ENCODE measurements at regions not wholly inside any gene's neighbourhood (a gene's known extent, or its start where the extent isn't known, plus 50 kb on each side); places are given as distances from the start of the nearest gene placed in this dataset.
"Not testable (repeated sequence)": the region's sequence is repeated elsewhere in the genome, so short reads cannot be mapped to it uniquely, and the experiment has no call there.

DNA sequence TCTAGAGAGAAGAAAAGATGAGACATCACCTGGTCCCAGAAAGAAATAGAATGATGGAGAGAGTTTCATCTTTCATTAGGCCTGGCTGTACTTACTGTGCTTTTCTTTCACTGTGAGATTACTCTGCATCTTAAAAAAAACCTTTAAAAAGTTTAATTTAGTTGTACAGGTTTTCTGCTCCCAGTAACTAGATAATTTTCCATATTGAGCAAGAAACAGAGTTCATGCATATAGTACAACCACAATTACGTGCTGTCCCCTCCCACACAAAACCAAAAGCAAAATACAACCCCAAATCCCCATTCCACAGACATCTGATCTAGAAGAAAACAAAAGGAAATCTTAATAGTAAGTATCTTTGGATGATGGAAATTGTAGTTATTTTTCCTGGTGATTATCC is 371.2 kb downstream of the SH2D1A start:
- DNase-seq (ENCODE audit: low read depth) = no peak

GRCh38 chrX:124719060-124719459 is 372.7 kb downstream of the SH2D1A start:
- no peak for DNase-seq (ENCODE audit: low read depth)

DNA sequence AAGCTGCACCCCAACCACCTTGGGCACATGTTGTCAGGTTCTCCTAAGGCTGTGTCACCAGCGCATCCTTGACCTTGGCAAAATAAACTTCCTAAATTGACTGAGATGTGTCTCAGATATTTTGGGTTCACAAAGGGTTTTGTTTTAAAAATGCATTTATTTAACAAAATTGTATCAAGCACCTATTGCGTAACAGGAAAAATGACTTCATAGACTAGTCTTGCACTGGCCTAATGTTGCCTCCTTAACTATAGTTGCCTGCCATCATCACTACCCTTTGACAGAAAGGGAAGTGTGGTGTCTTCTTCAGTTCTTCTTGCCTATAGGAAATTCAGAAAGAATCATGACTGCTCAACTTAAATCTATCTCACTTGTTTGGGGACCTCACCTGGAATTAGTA is 374.2 kb downstream of the SH2D1A start:
- no peak for DNase-seq (ENCODE audit: low read depth)

GRCh38 chrX:124725502-124725901 is 379.1 kb downstream of the SH2D1A start:
- DNase-seq (ENCODE audit: low read depth) = no peak

DNA sequence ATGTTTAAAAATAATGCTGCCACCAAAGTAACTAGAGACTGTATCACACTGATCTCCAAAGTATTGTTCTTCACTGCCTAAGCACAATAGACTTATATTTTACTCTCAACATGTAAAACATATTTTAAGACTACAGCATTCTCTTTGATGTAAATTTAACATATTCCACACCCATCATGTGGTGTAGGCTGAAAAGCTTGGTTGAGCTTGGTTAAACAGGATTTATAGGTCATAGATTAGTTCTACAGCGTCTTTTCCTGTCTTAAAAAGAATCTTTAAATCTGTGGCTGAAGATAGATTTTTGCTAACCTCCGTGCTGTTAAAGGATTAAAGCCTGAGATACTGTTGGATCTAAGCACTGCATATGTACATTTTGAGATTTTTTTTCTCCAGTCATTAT is 379.9 kb downstream of the SH2D1A start:
- DNase-seq (ENCODE audit: low read depth) = no peak

DNA sequence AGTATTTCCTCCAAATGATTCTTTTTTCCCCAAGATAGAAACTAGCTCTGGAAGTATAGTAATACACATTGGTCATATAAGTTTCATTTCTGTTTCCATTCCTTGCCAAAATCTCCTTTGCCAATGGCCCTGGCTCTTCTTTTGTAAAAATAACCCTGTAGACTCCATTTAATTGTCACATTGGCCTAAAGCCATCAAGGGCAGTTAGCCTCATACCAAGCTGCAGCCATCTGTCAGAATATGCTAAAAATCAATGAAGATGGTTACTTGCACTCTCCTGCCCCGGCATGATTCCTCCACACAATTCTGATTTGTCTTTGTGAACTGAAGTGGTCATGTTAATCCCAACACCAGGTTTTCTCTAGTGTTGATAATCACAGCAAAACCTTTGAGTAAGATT is 380.5 kb downstream of the SH2D1A start:
- no peak for DNase-seq (ENCODE audit: low read depth)

DNA sequence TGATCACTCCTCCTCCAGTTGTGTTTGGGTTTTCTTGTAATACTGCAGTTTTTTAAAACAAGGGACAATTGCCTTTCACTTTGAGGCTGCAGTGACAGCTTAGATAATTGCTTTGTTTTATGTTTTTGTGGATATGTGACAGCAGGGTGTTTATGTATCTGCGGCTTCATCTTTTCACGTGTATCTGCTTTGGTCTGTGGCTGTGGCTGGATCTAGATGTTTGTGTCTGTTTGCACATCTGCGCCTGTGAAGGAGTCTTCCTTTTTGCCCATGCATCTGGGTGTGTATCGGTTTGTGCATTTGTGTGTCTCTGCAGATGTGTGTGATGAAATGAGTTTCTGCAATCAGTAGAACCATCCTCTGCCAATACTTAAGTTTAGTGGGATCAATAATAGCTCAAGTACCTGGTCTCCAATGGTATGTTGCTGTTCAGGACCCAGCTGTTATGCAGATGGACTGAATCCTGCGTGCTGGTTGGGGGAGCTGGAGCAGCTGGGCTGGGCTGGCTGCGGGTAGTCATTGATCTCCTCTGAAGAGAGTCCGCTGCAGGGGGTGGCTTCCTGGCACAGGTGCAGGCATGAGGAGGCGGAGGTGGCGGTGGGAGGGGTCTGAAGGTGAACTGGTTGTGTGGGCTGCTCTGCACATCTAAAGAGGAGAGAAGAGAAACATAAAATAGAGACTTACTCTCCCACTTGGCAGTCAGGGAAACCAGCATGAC is 390.3 kb downstream of the SH2D1A start:
- peak; percentile 5 for DNase-seq (ENCODE audit: low read depth)

- DNase-seq (ENCODE audit: low read depth) = no peak
Observed at GRCh38 chrX:124737771-124738170, 391.4 kb downstream of the SH2D1A start.

- no peak for DNase-seq (ENCODE audit: low read depth)
Observed at GRCh38 chrX:124747295-124747694, 400.9 kb downstream of the SH2D1A start.

DNA sequence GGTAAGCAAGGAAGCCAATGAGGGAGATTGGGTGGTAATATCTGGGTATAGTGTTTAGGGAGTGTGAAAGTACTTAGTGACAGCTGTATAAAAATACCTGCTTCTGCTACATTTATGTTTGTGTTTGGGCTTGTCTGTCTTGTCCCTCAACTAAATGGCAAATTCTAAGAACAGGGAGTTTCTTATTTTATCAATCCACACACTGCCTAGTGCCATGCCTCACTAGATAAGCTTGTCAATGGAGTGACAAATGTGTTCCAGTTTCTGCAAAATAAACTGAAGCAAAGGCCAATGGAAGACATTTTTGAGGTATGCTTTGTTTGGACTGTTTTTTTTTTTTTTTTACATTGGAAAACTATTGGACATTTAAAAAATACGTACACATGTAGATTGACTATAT is 418.0 kb downstream of the SH2D1A start:
- no peak for DNase-seq (ENCODE audit: low read depth)

GRCh38 chrX:124769166-124769565 is 422.8 kb downstream of the SH2D1A start:
- no peak for DNase-seq (ENCODE audit: low read depth)

DNA sequence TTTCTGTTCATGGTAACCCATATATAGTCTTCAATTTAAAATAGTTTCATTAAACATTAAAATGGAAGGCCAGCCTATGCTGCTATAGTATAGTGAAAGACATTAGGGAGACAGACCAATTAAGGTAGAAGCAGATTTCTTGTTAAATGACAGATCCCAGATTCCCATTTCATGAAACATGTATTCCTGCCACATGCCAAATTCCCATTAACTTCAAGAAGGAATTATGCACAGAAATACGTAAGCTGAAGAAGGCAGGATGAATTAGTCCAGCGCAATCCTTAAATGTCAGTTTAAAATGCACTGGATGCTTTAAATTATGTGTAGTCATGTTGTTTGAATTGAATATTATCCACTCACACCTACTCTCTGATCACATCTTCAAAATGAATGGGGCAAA is 424.9 kb downstream of the SH2D1A start:
- no peak for DNase-seq (ENCODE audit: low read depth)

DNA sequence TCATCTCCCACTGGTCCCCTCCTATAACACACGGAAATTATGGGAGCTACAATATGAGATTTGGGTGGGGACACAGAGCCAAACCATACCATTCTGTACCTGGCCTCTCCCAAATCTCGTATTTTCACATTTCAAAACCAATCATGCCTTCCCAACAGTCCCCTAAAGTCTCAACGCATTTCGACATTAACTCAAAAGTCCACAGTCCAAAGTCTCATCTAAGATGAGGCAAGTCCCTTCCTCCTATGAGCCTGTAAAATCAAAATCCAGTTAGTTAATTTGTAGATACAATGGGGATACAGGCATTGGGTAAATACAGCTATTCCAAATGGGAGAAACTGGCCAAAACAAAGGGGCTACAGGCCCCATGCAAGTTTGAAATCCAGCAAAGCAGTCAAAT is 441.9 kb downstream of the SH2D1A start:
- DNase-seq (ENCODE audit: low read depth) = not testable (repeated sequence)

GRCh38 chrX:124789874-124790273 is 443.5 kb downstream of the SH2D1A start:
- DNase-seq (ENCODE audit: low read depth) = not testable (repeated sequence)

- no peak for DNase-seq (ENCODE audit: low read depth)
Observed at GRCh38 chrX:124791492-124792095, 445.2 kb downstream of the SH2D1A start.

DNA sequence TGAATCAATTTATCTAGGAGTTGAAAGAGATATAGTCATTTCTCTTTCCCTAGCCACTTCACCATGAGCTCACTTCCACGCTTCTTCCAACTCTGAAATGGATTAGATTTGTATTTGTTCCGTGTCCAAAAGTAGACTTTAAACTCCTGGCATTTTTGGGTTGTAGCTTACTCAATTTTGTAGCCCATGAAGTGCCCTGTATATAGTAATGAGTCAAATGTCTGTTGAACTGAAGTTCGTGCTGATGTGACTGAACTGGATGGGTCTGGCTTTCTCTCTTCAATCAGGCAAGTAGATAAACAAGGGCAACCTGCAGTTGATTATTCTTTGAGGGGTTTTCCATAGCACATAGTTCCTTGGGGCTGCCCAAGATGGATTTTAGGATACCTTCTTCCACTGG is 450.6 kb downstream of the SH2D1A start:
- no peak for DNase-seq (ENCODE audit: low read depth)

DNA sequence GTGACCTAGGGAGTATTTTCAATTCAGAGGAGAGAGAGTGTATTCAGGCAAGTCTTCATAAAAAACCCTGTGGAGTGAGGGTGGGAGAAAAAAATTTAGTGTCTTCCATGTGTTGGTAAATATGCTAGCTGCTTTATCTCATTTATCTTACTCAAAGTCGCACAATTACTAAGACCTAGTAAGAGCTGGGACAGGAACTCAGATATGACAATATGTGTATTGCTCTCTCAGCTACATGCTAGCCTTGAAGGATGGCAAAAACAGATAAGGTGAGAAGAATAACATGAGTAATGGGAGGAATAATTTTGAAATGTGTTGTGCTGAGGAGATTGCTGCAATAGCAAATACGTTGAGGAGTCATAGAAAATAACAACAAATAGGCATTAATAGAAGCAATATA is 458.6 kb downstream of the SH2D1A start:
- DNase-seq (ENCODE audit: low read depth) = no peak

DNA sequence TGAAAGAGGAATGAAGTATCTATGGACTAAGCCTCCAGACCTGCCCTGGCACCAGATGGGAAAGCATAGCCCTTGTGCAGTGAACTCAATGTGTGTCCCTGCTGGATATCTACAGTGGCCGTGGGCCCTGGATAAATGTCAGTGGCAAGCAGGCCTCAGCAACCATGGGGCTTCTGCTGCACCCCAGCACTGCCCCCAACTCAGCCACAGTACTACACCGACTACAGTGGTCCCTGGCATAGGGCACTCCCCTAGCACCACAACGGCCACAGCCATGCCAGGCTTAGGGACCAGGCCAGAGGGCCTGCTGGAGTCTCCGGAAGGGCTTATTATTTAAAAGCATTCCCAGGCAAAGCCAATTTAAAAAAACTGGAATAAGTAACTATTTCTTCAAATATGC is 459.1 kb downstream of the SH2D1A start:
- no peak for DNase-seq (ENCODE audit: low read depth)

- DNase-seq (ENCODE audit: low read depth) = no peak
Observed at GRCh38 chrX:124814106-124814505, 467.7 kb downstream of the SH2D1A start.

- no peak for DNase-seq (ENCODE audit: low read depth)
Observed at GRCh38 chrX:124818033-124818432, 471.7 kb downstream of the SH2D1A start.

GRCh38 chrX:124818764-124819163 is 472.4 kb downstream of the SH2D1A start:
- DNase-seq (ENCODE audit: low read depth) = no peak

DNA sequence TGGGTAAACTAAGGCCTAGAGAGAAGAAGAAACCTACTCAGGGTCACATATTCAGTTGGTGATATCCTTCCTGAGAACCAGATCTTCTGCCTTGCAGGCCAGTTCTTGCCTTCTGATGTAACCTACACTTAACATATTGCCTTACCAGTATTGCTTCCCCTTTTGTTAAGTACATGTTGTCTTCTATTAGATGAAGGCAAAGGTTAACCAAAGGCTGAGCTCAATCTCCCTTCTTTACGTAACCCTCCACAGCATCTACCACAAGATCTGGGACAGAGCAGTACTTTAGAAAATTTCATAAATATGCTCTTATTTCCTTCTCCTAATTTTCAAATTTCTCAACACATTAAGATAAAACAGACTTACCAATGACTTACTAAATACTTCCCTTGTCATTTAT is 474.4 kb downstream of the SH2D1A start:
- no peak for DNase-seq (ENCODE audit: low read depth)

DNA sequence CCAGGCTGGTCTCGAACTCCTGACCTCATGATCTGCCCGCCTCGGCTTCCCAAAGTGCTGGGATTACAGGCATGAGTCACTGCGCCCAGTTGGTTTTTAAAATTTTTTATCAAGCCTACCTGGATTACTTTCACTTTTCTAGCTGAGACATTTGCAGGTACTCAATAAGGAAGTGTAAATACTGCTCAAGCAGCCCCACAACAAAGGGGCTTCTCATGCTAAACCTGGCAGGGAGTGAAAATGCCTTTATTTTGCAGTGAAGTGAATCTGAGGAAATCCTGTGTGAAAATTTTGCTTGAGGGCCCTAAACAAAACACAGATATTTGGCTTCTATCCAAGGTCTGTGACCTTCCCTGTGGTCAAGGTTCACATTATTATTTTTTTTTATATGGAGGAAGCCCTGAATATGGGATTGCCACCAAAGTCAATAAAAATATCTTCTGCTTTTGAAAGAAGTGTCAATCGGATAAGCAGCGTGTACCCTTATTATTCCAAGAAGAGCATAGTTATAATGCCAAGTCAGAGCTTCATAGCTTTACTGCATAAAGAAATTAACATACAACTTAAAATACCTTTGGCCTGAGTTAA is 481.0 kb downstream of the SH2D1A start:
- DNase-seq (ENCODE audit: low read depth) = no peak

GRCh38 chrX:124829930-124830329 is 483.6 kb downstream of the SH2D1A start:
- no peak for DNase-seq (ENCODE audit: low read depth)

Data from activated T-cell treated with anti-CD3 and anti-CD28 coated beads for 24 hours (primary cell).